ENCODE measurements at regions not wholly inside any gene's neighbourhood (a gene's known extent, or its start where the extent isn't known, plus 50 kb on each side); places are given as distances from the start of the nearest gene placed in this dataset.

DNA sequence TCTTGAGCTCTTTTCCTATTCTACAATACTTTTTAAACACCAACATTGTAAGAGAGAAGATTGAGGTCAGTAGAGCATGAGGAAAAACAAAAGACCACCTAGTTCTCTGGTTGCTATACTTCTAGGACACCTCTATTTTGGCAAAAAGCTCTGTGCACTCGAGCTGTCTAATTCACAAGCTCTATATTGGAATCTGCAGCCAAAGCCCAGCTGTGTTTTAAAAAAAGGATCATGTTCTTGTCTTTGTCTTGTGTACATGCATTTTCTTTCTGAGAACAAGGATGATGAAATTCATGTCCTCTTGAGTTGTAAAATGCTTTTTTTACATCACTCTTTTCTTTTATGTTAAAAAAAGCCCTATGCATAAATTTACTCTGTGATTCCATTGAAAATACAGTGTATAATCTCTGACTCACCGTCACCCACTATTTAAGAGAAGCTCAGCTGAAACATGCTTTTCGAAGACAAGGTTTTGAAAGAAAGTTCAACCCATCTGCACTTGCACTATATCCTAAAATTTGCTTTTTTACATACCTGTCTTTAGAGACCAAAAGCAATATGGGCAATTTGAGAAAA lies 215.5 kb upstream of the VSTM2A start (continued):
- TF ChIP-seq, protein P1, sequence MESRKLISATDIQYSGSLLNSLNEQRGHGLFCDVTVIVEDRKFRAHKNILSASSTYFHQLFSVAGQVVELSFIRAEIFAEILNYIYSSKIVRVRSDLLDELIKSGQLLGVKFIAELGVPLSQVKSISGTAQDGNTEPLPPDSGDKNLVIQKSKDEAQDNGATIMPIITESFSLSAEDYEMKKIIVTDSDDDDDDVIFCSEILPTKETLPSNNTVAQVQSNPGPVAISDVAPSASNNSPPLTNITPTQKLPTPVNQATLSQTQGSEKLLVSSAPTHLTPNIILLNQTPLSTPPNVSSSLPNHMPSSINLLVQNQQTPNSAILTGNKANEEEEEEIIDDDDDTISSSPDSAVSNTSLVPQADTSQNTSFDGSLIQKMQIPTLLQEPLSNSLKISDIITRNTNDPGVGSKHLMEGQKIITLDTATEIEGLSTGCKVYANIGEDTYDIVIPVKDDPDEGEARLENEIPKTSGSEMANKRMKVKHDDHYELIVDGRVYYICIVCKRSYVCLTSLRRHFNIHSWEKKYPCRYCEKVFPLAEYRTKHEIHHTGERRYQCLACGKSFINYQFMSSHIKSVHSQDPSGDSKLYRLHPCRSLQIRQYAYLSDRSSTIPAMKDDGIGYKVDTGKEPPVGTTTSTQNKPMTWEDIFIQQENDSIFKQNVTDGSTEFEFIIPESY (IDR thresholded peaks at IDR 0.05): no peak
- TF ChIP-seq, protein P2, sequence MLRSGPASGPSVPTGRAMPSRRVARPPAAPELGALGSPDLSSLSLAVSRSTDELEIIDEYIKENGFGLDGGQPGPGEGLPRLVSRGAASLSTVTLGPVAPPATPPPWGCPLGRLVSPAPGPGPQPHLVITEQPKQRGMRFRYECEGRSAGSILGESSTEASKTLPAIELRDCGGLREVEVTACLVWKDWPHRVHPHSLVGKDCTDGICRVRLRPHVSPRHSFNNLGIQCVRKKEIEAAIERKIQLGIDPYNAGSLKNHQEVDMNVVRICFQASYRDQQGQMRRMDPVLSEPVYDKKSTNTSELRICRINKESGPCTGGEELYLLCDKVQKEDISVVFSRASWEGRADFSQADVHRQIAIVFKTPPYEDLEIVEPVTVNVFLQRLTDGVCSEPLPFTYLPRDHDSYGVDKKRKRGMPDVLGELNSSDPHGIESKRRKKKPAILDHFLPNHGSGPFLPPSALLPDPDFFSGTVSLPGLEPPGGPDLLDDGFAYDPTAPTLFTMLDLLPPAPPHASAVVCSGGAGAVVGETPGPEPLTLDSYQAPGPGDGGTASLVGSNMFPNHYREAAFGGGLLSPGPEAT (IDR thresholded peaks at IDR 0.05; ENCODE audit: low read depth): no peak
- TF ChIP-seq YBX1 (IDR thresholded peaks at IDR 0.05) (no peak), RAD51 (IDR thresholded peaks at IDR 0.05) (no peak)

DNA sequence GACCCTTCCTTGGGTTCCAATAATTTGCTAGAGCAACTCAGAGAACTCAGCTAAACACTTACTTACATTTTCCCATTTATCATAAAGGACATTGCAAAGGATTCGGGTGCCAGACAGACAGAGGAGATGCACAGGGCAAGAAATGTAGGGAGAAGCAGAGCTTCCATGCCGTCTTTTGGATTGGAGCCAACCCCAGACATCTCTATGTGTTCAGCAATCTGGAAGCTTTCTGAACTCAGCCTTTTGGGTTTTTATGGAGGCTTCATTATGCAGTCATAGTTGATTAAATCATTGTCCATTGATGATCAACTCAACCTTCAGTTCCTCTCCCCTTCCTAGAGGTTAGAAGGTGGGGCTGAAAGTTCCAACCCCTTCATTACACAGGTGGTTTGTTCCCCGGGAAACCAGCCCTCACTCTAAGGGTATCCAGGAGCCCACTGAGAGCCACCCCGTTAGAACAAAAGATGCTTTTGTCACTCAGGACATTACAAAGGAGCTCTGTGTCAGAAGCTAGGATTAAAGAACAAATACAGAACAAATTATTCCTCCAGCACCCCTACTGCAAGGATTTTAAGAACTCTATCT lies 211.9 kb upstream of the VSTM2A start:
- Histone ChIP-seq H3K36me3 (ENCODE audit: control insufficient read depth in 2 of 2, insufficient read depth in 2 of 2, low read length in 1 of 2) (no peaks in the 10 kb centered on the region), H3K4me1 (ENCODE audit: control insufficient read depth, insufficient read depth, low read length) (no peaks in the 10 kb centered on the region), H3K27ac (ENCODE audit: control insufficient read depth, insufficient read depth) (no peak overlapping the region), H3K9me3 (replicated peaks; ENCODE audit: control insufficient read depth, insufficient read depth, low read length) (no peaks in the 10 kb centered on the region), H3K79me2 (ENCODE audit: control insufficient read depth, insufficient read depth, low read length) (no peaks in the 10 kb centered on the region), H4K20me1 (ENCODE audit: control insufficient read depth, insufficient read depth) (no peaks in the 10 kb centered on the region), H2AFZ (ENCODE audit: control insufficient read depth, low read depth, low read length) (no peak overlapping the region), H3K4me3 (no peak overlapping the region), H3K27me3 (replicated peaks in 1 of 2; ENCODE audit: control insufficient read depth in 2 of 2, insufficient read depth in 2 of 2, low read length in 1 of 2) (no peaks in the 10 kb centered on the region), H3K4me2 (ENCODE audit: control insufficient read depth, insufficient read depth) (no peak overlapping the region), H3K9ac (ENCODE audit: control insufficient read depth, insufficient read depth, low read length) (no peak overlapping the region)
- in situ Hi-C loops (cut with MboI) (loop anchor here (10.0 kb wide), 1 partner anchor 86 kb away; no protein-coding TSS in a partner anchor), intact Hi-C loops (cut with micrococcal nuclease; ENCODE audit: unreplicated experiment) (no loop called here)
- no peak for TF ChIP-seq HDAC2 (IDR thresholded peaks at IDR 0.05)
- no peak for TF ChIP-seq IRF4 (IDR thresholded peaks at IDR 0.05; ENCODE audit: low read depth, low read length)
- TF ChIP-seq RFX5 (IDR thresholded peaks at IDR 0.05; ENCODE audit: low read depth, low read length): no peak
- TF ChIP-seq DPF2 (IDR thresholded peaks at IDR 0.05): no peak
- TF ChIP-seq, protein P3, sequence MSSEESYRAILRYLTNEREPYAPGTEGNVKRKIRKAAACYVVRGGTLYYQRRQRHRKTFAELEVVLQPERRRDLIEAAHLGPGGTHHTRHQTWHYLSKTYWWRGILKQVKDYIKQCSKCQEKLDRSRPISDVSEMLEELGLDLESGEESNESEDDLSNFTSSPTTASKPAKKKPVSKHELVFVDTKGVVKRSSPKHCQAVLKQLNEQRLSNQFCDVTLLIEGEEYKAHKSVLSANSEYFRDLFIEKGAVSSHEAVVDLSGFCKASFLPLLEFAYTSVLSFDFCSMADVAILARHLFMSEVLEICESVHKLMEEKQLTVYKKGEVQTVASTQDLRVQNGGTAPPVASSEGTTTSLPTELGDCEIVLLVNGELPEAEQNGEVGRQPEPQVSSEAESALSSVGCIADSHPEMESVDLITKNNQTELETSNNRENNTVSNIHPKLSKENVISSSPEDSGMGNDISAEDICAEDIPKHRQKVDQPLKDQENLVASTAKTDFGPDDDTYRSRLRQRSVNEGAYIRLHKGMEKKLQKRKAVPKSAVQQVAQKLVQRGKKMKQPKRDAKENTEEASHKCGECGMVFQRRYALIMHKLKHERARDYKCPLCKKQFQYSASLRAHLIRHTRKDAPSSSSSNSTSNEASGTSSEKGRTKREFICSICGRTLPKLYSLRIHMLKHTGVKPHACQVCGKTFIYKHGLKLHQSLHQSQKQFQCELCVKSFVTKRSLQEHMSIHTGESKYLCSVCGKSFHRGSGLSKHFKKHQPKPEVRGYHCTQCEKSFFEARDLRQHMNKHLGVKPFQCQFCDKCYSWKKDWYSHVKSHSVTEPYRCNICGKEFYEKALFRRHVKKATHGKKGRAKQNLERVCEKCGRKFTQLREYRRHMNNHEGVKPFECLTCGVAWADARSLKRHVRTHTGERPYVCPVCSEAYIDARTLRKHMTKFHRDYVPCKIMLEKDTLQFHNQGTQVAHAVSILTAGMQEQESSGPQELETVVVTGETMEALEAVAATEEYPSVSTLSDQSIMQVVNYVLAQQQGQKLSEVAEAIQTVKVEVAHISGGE (CRISPR knock-in tag; IDR thresholded peaks at IDR 0.05): no peak
- no peak for TF ChIP-seq CEBPB (IDR thresholded peaks at IDR 0.05; ENCODE audit: borderline replicate concordance in 1 of 2, low read depth in 2 of 2, low read length in 2 of 2)
- no peak for TF ChIP-seq STAT3 (IDR thresholded peaks at IDR 0.05; ENCODE audit: low read depth, low read length)
- FAIRE-seq (no peak), ATAC-seq (no peak), DNase-seq (ENCODE audit: low read depth, low spot score) (no peak)
- CTCF ChIA-PET: no interaction called here
- WGBS (ENCODE audit: insufficient coverage, insufficient replicate concordance, low lambda C conversion rate, missing lambda C conversion rate): 13% methylated on average over 4 of the region's 4 CpGs
- POLR2A ChIA-PET: no interaction called here
- SMC1A ChIA-PET (ENCODE audit: uncharacterized antibody, unreplicated experiment): interaction anchor here (0.6 to 1.0 kb wide), 2 partner anchors 64 to 414 kb away, joined by 3 to 4 read pairs; no protein-coding TSS in a partner anchor
- RAD21 ChIA-PET (ENCODE audit: unreplicated experiment): no interaction called here
- BruUV-seq (replicated peaks): no TSS peak

Measured in GM12878 (cell line).